ENCODE measurements at regions not wholly inside any gene's neighbourhood (a gene's known extent, or its start where the extent isn't known, plus 50 kb on each side); places are given as distances from the start of the nearest gene placed in this dataset.
"Not testable (repeated sequence)": the region's sequence is repeated elsewhere in the genome, so short reads cannot be mapped to it uniquely, and the experiment has no call there.

GRCh38 chr10:46650967-46651366, 72.0 kb downstream of the SYT15 start:
- TF ChIP-seq CTCF (IDR thresholded peaks at IDR 0.05; ENCODE audit: insufficient read depth, low read depth, low read length); EZH2 (IDR thresholded peaks at IDR 0.05; ENCODE audit: insufficient read depth, low read length): not testable (repeated sequence)

All from astrocyte (in vitro differentiated cells and primary cell).